Transverse colon (tissue), 4 donors: ENCODE measurements at regions not wholly inside any gene's neighbourhood (a gene's known extent, or its start where the extent isn't known, plus 50 kb on each side); places are given as distances from the start of the nearest gene placed in this dataset.
"Not testable (repeated sequence)": the region's sequence is repeated elsewhere in the genome, so short reads cannot be mapped to it uniquely, and the experiment has no call there.

ENCODE experiments used
- DNase-seq: peaks from one replicate; pipeline ENCODE4 v3.0.0-alpha.2; 2019
- H3K27ac ChIP-seq, 4 donors: fragments of 200-600 bp; sonication (generic); 2 replicates each; pipeline ENCODE4 v1.5.1; 2016 to 2018; ENCODE audit warnings: inconsistent platforms in 4 of 4
- H3K27me3 ChIP-seq: fragments of 200-600 bp; sonication (generic); 2 replicates; pipeline ENCODE4 v1.5.1; 2017; ENCODE audit warnings: inconsistent platforms
- H3K36me3 ChIP-seq, 4 donors: fragments of 200-600 bp; sonication (generic); 2 replicates each; pipeline ENCODE4 v1.5.1; 2017 to 2019; ENCODE audit warnings: inconsistent platforms in 4 of 4
- H3K4me1 ChIP-seq, 4 donors: fragments of 200-600 bp; sonication (generic); 2 replicates each; pipeline ENCODE4 v1.5.1; 2017 to 2020; ENCODE audit warnings: inconsistent platforms in 4 of 4
- H3K4me3 ChIP-seq, 4 donors: fragments of 200-600 bp; sonication (generic); 1 replicate in 1 of 4; 2 replicates in 3 of 4; pipeline versions ENCODE4 v1.5.1 to v1.6.1; 2017 to 2019; ENCODE audit warnings: inconsistent platforms in 4 of 4
- H3K9me3 ChIP-seq, 2 donors: fragments of 200-600 bp; sonication (generic); 2 replicates each; pipeline ENCODE4 v1.5.1; 2017 to 2019; ENCODE audit warnings: inconsistent platforms in 2 of 2
- CTCF ChIP-seq, 5 experiments: fragments of 200-600 bp in 3 of 5; fragments of 450-650 bp in 2 of 5; sonication (generic) in 3 of 5; IDR thresholded peaks; 1 replicate in 2 of 5; 2 replicates in 3 of 5; pipeline ENCODE4 v1.5.1; 2016 to 2017; ENCODE audit warnings: antibody characterized with exemption in 5 of 5, inconsistent platforms in 3 of 5, mild to moderate bottlenecking in 2 of 5, moderate library complexity in 1 of 5
- EP300 ChIP-seq: sonication (generic); formaldehyde crosslinking; IDR thresholded peaks from one replicate; pipeline ENCODE4 v1.6.1; 2017; ENCODE audit warnings: antibody characterized with exemption, low read depth
- POLR2A ChIP-seq: fragments of 450-650 bp; IDR thresholded peaks from one replicate; pipeline ENCODE4 v1.6.1; 2016; ENCODE audit warnings: antibody characterized with exemption, mild to moderate bottlenecking, moderate library complexity
- POLR2AphosphoS5 ChIP-seq, 3 donors: sonication (generic); formaldehyde crosslinking; IDR thresholded peaks; one replicate each; pipeline ENCODE4 v1.6.1; 2016; ENCODE audit warnings: antibody characterized with exemption in 3 of 3
- WGBS, 2 donors: methylation state at CpG; one replicate each; pipeline ENCODE4 v1.1.5; 2018; ENCODE audit warnings: low coverage in 1 of 2; 5-methylcytosine and 5-hydroxymethylcytosine counted together
- in situ Hi-C, 4 donors: fragments of 200-750 bp; cut with MboI; loops; one replicate each; pipeline versions ENCODE4 v1.15.0 to v1.15.1; 2017; ENCODE audit warnings: low sequenced_read_pairs in 3 of 4, low pct_ligation_motif_present in 1 of 4, low pct_unique_long_range_greater_than_20kb in 1 of 4
- intact Hi-C: fragments of 100-400 bp; cut with DNase I; formaldehyde crosslinking; loops from one replicate; pipeline ENCODE4 v1.15.1; 2023; ENCODE audit warnings: low total_unique reads

DNA sequence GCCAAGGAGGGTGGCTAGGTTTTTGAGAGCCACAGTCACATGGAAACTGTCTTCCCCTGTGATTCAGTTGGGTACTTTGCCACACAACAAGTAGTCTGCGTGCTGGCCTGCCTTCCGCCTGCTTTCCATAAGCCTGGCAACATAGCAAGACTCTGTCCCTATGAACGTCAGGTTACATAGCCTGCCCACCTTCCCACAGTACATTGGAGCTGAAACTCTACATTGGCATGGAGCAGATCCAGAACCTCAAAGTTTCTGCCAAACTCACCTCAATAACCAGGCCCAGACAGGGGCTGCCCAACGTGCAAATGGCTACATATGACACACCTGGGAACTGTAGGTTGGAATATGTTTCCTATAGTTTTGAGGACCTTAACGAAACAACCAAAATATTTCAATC, 140.6 kb upstream of the PRICKLE2 start:
- TF ChIP-seq EP300 (no peak), CTCF (IDR thresholded peaks at IDR 0.05) (no peak), POLR2AphosphoS5 (IDR thresholded peaks at IDR 0.05) (no peak), POLR2A (no peak)
- Histone ChIP-seq H3K4me1 (no peaks in the 10 kb centered on the region), H3K4me3 (no peak overlapping the region), H3K27me3 (no peaks in the 10 kb centered on the region), H3K9me3 (no peaks in the 10 kb centered on the region), H3K27ac (no peak overlapping the region), H3K36me3 (no peaks in the 10 kb centered on the region)
- intact Hi-C loops: no loop called here
- 90% methylated on average over 2 to 5 of the region's 5 CpGs for WGBS, 2 donors
- no peak for DNase-seq
- in situ Hi-C loops: no loop called here

DNA sequence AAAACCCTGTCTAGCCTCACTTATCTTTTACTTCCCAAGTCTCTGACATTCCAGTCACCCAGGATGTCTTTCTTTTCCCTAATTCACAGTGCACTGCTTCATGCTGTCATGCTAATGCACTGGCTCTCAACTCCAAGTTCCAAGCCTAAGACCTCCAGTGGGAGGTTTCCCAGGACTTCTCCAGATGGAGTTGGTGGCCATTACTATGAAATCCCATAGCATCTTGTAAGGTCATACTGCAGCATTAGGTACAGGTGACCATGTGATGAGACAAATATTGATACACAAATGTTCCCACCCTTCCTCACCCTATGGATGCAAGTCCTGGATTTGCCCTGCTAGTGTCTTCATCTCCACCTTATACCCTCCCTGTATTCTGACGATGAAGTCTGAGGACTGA, 138.6 kb upstream of the PRICKLE2 start:
- no peaks in the 10 kb centered on the region for H3K9me3 ChIP-seq
- no peak overlapping the region for H3K27ac ChIP-seq
- in situ Hi-C loops: no loop called here
- H3K4me1 ChIP-seq: no peaks in the 10 kb centered on the region
- H3K36me3 ChIP-seq: no peaks in the 10 kb centered on the region
- no peak overlapping the region for H3K4me3 ChIP-seq
- no peak for DNase-seq
- intact Hi-C loops: no loop called here
- WGBS, 2 donors: 75 to 100% methylated on average over 1 of the region's 1 CpG
- no peak for TF ChIP-seq CTCF (IDR thresholded peaks at IDR 0.05)
- no peaks in the 10 kb centered on the region for H3K27me3 ChIP-seq

DNA sequence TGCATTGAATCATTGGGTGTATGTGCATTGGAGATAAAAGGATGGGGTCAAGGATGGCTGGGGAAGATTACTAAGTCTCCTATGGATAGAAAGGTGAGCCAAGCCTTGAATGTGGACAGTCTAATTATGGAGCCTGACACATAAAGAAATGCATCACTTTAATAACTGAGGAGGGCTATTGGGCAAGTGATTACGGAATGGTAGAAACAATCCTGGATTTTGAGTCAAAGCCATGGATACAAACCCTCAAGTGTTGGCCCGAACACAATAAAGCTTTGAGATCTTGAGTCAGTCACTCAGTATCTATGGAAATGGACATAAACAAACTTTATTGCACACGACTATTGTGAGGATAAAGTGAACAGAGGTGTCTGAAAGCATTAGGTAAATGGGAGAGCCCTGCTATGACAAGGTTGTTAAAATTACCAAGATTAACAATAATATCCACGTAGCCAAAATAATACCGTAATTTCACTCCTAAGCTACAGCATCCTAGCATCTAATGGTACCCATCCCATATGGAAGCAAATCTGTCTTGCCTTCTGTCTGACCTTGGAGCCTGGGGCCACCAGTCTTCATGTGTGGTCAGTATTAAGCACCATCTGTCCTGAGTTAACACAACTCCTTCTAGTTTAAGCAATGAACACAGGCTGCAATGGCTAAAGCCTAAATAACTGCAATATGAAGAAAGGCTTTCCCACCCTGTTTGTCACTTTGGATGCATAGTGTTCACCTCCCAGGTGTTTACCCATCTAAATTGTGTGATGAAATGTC, 136.9 kb upstream of the PRICKLE2 start:
- no peaks in the 10 kb centered on the region for H3K27me3 ChIP-seq
- H3K4me1 ChIP-seq: no peaks in the 10 kb centered on the region
- in situ Hi-C loops (no loop called here), intact Hi-C loops (no loop called here)
- no peak overlapping the region for H3K4me3 ChIP-seq
- 62 to 63% methylated on average over 2 to 5 of the region's 5 CpGs for WGBS, 2 donors
- no peak overlapping the region for H3K27ac ChIP-seq
- no peak for DNase-seq
- TF ChIP-seq EP300 (no peak), POLR2AphosphoS5 (IDR thresholded peaks at IDR 0.05) (no peak), POLR2A (no peak), CTCF (IDR thresholded peaks at IDR 0.05) (no peak)
- H3K36me3 ChIP-seq: no peaks in the 10 kb centered on the region
- H3K9me3 ChIP-seq: no peaks in the 10 kb centered on the region

- intact Hi-C loops, in situ Hi-C loops, H3K4me1 ChIP-seq, H3K36me3 ChIP-seq, H3K9me3 ChIP-seq, H3K4me3 ChIP-seq, H3K27ac ChIP-seq, DNase-seq, H3K27me3 ChIP-seq: not testable (repeated sequence)
- 83% methylated on average over 4 of the region's 4 CpGs; no CpG with 5 or more reads in 1 of the 2 donors for WGBS, 2 donors
Observed at GRCh38 chr3:64361036-64361435, 135.8 kb upstream of the PRICKLE2 start.

DNA sequence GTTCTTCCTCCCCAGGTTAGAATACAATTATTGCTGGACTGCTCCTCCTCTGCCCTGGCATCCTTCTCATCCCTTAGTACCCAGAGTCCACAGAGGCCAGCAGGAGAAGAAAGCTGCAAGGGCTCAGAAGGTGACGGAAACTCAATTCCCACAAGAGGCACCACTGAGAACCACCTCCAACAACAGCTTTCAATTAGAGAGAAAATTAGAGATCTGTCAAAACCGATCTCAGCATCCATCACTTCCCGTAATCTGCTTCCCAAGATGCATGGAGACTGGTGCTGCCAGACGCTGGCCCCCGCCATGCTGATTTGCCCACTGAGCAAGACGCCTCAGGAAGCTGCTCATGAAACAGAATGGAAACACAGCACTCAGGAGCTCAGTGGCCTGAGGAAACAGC, 135.0 kb upstream of the PRICKLE2 start:
- no peak for DNase-seq
- H3K4me1 ChIP-seq: peaks cover 0 to 6% (median 0%) of the 10 kb centered on the region in 4 donors
- 85 to 100% methylated on average over 1 to 6 of the region's 6 CpGs for WGBS, 2 donors
- H3K9me3 ChIP-seq: no peaks in the 10 kb centered on the region
- TF ChIP-seq POLR2AphosphoS5 (IDR thresholded peaks at IDR 0.05): no peak
- no peak for TF ChIP-seq POLR2A
- no peak for TF ChIP-seq CTCF (IDR thresholded peaks at IDR 0.05)
- no peak for TF ChIP-seq EP300
- intact Hi-C loops (no loop called here), in situ Hi-C loops (no loop called here)
- no peaks in the 10 kb centered on the region for H3K36me3 ChIP-seq
- H3K4me3 ChIP-seq: no peak overlapping the region
- no peak overlapping the region for H3K27ac ChIP-seq
- no peaks in the 10 kb centered on the region for H3K27me3 ChIP-seq
